ENCODE measurements at regions not wholly inside any gene's neighbourhood (a gene's known extent, or its start where the extent isn't known, plus 50 kb on each side); places are given as distances from the start of the nearest gene placed in this dataset.

DNA sequence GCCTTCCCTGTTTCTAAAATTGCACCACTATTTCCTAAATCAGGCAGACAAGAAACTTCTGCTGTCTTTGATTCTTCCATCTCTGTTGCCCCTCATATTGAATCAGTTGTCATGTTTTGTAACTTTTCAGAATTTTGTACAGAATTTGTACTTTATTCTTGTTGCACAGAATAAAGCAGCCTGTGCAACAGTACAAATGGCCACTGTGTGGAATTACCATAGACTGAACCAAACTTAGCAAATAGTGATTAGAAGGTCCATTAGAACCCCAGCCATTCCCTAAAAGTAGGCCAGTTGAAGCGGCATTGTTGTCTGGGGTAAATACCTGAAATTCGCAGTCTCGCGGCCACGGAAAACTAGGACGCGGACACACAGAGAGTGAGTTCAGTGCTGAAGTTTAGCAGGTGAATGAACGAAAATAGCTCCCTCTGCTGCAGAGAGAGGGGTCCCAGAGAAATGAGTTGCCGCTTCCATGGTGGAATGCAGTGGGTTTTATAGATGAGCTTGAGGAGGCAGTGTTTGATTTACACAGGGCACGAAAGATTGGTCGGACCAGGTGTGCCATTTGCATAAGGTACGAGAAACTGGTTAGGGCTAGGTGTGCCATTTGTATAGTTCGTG is 71.8 kb downstream of the C4orf33 start:
- DNase-seq (ENCODE audit: low read depth in 2 of 2) = no peak

DNA sequence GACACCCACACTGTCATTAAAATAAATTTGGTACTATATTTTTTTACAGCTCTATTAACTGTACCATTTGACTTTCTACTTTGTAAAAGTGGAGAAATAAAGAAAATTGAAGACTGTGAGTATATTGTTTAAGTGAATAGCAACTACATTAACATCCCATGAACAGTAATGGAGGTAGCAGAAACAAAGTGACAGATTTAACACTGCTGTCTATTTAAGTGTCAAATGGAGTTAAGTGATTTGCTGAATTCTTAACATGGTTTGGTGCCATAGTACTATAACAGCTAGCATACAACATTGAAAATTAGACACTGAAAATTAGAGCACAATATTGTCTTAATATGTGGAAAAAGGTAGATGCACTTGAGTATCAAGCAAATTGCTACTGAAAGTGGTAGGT is 76.2 kb downstream of the C4orf33 start:
- no peak for DNase-seq (ENCODE audit: low read depth in 2 of 2)

GRCh38 chr4:129176864-129177263 is 80.9 kb downstream of the C4orf33 start:
- DNase-seq (ENCODE audit: low read depth in 2 of 2) = no peak

DNA sequence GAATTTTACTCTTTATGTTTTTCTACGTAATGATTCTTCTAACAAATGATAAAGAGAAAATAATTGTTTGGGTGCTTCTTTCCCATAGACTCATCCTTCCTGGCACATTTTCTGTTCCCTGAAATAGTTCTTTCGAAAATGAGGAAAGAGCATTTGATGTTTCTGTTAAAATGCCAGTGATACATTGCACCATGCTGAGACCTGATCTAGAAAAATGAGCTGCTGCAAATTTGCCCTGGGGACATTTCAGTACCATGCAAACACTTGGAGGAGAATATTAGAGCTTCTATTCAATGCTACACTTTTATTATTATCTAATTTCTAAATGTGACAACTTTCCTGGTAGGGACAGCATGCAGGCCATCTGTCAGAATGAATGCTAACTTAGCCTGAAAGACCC is 83.3 kb downstream of the C4orf33 start:
- DNase-seq (ENCODE audit: low read depth in 2 of 2) = no peak

- DNase-seq (ENCODE audit: low read depth in 2 of 2) = no peak
These were observed 93.7 kb downstream of the C4orf33 start for GRCh38 chr4:129189630-129190029.

DNA sequence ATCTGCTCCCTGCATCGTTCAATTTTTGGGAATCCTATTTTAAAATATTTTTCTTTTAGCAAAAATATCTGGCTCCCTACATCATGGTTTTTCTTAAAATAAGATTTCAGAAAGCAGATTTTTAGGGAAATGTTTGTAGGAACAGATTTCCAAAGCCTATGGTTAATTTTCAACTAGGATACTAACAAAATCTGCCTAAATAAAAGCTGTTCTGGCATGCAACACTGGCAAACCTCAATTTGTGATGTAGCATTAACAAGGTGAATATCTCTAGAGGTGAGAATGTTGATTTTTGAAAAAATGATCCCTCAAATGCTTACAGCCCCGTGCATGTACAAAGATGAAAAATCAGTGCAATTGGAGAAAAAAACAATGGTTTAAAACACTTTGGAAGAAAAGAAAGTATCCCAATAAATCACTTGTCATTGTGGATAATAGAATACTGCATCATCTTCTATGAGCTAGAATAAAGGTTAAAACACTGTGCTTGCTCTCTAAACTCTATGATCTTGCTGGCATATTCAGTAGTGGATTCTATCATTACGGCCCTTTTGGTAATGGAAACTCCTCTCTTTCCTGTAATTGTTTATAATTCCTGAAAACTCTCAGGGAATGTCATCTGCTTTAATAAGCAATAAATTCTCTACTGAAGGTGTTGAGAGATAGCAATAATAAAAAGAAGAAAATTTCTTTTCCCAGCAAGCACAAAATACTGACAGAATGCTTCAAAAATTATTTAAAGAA is 97.6 kb downstream of the C4orf33 start:
- DNase-seq (ENCODE audit: low read depth in 2 of 2) = no peak

- DNase-seq (ENCODE audit: low read depth in 2 of 2) = no peak
These were observed 112.5 kb downstream of the C4orf33 start for GRCh38 chr4:129208481-129208880.

- no peak for DNase-seq (ENCODE audit: low read depth in 2 of 2)
These were observed 117.7 kb downstream of the C4orf33 start for GRCh38 chr4:129213692-129214091.

DNA sequence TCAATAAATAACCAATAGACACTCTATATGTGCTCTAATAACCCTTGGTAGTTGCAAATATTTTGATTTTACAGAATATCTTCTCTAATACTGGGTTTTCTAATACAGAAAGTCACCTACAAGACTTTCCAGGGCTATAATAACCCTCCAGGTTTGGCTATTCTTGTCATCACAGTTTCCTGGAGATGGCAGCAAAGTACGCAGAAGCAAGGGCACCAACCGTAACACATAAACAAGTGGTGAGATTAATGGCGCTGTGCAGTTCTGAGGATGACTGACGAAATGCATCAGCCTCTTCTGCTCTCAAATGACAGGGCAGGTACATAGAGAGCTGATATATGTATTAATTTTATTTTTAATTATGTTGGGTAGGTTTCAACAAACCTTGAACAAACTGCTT is 122.4 kb downstream of the C4orf33 start:
- DNase-seq (ENCODE audit: low read depth in 2 of 2) = no peak

DNA sequence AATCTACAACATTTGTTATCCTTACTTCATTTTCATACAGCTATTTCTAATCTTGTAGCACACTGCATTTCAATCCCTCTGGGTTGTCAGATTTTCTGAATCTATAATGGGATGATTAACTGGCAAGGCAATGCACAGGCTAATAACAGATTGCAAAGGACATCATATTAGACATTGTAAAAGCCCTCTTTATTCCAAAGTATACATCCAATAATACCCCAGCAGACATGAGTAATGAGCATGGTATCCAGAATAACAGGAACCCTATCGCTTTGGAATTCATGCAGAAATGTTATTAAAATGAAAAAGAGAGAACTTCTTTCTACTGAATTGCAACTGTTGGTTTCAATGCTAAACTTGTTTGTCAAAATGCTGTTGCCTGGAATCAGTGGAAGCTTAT is 122.9 kb downstream of the C4orf33 start:
- DNase-seq (ENCODE audit: low read depth in 2 of 2) = no peak

GRCh38 chr4:129220254-129220653 is 124.3 kb downstream of the C4orf33 start:
- DNase-seq (ENCODE audit: low read depth in 2 of 2) = no peak

DNA sequence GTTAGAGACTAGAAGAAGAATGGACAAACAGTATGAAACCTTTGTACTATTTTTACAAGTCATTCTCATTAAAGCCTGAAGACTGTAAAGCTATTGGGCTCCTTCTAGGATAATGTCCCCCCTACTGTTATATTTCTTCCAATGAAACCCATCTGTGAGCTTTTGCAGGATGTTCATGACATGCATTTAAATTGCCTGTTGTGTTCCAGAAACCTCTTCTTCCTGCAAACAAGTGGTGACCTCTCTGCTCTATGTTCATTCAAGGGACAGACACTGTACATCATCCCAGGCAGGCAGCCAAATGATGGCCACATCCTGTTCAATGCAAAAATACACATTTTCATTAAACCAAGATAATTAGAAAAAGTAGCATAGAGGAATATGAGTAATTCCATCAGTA is 128.0 kb downstream of the C4orf33 start:
- DNase-seq (ENCODE audit: low read depth in 2 of 2) = no peak

DNA sequence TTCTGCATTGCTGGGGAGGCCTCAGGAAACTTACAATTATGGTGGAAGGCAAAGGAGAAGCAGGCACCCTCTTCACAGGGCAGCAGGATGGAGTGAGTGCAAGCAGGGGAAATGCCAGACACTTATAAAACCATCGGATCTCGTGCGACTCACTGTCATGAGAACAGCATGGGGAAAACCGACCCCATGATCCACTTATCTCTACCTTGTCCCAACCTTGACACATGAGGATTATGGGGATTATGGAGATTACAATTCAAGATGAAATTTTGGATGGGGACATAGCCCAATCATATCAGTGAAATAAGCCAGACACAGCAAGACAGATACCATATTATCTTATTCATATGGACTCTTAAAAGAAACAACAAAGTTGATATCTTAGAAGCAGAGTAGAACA is 134.9 kb downstream of the C4orf33 start:
- DNase-seq (ENCODE audit: low read depth in 2 of 2) = no peak

GRCh38 chr4:129231945-129232588 is 136.1 kb downstream of the C4orf33 start:
- DNase-seq (ENCODE audit: low read depth in 2 of 2) = no peak

GRCh38 chr4:129232589-129233337 is 136.8 kb downstream of the C4orf33 start:
- no peak for DNase-seq (ENCODE audit: low read depth in 2 of 2)

DNA sequence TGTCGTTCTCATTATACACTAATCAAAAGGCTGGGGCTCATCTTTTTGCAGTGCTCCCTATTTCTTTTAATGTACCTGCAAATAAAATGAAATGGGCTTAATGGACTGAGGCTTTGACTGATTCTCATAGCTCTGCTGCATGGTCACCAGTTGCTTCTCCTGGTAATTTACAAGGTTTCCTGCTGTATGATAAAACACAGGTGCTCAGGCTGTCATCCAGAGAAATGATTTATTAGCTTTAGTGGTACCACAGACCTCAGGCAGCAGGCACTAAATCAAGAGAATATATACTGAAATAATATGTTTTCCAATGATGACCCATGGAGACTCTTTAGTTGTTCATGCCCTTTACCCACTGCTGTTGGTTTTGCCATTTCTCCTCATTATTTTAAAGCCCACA is 137.7 kb downstream of the C4orf33 start:
- DNase-seq (ENCODE audit: low read depth in 2 of 2) = no peak

GRCh38 chr4:129236351-129236750 is 140.4 kb downstream of the C4orf33 start:
- DNase-seq (ENCODE audit: low read depth in 2 of 2) = no peak

DNA sequence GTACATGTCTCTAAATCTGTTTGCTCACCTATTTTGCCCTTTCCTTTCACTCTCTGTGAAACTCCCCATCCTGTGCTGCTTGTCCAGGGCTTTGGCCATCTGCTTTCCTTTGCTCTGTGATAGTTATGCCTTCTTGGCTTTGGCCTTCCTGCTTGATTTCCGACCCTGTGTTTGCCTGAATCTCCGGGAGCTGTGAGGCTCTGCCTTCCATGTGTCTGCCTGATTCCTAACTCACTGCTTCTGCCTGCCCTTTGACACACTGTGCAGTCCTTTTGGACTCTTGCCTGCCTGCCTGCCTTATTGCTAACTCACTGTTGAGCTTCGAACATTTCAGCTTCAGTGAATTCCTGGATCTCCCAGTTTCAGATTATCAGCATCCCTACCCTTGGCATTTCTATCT is 143.1 kb downstream of the C4orf33 start:
- DNase-seq (ENCODE audit: low read depth in 2 of 2) = no peak

GRCh38 chr4:129240816-129241215 is 144.9 kb downstream of the C4orf33 start:
- DNase-seq (ENCODE audit: low read depth in 2 of 2) = no peak

GRCh38 chr4:129246145-129246544 is 150.2 kb downstream of the C4orf33 start:
- DNase-seq (ENCODE audit: low read depth in 2 of 2) = no peak

- DNase-seq (ENCODE audit: low read depth in 2 of 2) = no peak
These were observed 151.0 kb downstream of the C4orf33 start for GRCh38 chr4:129246910-129247461.

GRCh38 chr4:129248621-129249020 is 152.7 kb downstream of the C4orf33 start:
- no peak for DNase-seq (ENCODE audit: low read depth in 2 of 2)

Data from activated CD8-positive, alpha-beta memory T cell treated with anti-CD3 and anti-CD28 coated beads for 4 hours (primary cell).